Esophagus squamous epithelium (tissue), 4 donors: ENCODE measurements at regions not wholly inside any gene's neighbourhood (a gene's known extent, or its start where the extent isn't known, plus 50 kb on each side); places are given as distances from the start of the nearest gene placed in this dataset.

Experiments
- POLR2A ChIP-seq, 4 donors: fragments of 450-650 bp; IDR thresholded peaks; one replicate each; pipeline ENCODE4 v1.6.1; 2017; ENCODE audit warnings: antibody characterized with exemption in 4 of 4, mild to moderate bottlenecking in 4 of 4, moderate library complexity in 3 of 4
- TF ChIP-seq, protein P1 (sequence below), 6 experiments: fragments of 450-650 bp in 4 of 6; fragments of 200-600 bp in 2 of 6; sonication (generic) in 2 of 6; IDR thresholded peaks; one replicate each; pipeline ENCODE4 v1.5.1; 2016 to 2019; ENCODE audit warnings: antibody characterized with exemption in 6 of 6, mild to moderate bottlenecking in 4 of 6, moderate library complexity in 4 of 6

DNA sequence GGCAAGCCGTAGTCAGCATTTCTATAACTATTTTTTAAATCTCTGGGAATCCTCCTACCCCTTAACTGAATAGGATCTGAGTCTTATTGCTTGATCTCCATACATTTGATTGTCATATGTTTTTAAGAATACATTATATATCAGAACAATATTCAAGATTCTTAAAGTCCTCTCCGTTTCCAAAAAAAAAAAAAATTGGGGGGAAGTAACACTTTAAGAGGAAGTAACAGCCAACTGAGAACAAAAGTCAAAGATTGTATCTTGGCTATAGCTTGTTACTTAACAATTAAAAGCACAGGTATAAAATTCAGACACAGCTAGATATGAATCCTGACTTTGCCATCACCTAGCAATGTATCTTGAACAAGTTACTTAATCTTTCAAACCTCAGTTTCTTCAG is 169.9 kb upstream of the ADO start:
- TF ChIP-seq, protein P1, sequence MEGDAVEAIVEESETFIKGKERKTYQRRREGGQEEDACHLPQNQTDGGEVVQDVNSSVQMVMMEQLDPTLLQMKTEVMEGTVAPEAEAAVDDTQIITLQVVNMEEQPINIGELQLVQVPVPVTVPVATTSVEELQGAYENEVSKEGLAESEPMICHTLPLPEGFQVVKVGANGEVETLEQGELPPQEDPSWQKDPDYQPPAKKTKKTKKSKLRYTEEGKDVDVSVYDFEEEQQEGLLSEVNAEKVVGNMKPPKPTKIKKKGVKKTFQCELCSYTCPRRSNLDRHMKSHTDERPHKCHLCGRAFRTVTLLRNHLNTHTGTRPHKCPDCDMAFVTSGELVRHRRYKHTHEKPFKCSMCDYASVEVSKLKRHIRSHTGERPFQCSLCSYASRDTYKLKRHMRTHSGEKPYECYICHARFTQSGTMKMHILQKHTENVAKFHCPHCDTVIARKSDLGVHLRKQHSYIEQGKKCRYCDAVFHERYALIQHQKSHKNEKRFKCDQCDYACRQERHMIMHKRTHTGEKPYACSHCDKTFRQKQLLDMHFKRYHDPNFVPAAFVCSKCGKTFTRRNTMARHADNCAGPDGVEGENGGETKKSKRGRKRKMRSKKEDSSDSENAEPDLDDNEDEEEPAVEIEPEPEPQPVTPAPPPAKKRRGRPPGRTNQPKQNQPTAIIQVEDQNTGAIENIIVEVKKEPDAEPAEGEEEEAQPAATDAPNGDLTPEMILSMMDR (IDR thresholded peaks at IDR 0.05) = no peak
- no peak for TF ChIP-seq POLR2A (IDR thresholded peaks at IDR 0.05)
